ENCODE measurements at regions not wholly inside any gene's neighbourhood (a gene's known extent, or its start where the extent isn't known, plus 50 kb on each side); places are given as distances from the start of the nearest gene placed in this dataset.
"Not testable (repeated sequence)": the region's sequence is repeated elsewhere in the genome, so short reads cannot be mapped to it uniquely, and the experiment has no call there.

DNA sequence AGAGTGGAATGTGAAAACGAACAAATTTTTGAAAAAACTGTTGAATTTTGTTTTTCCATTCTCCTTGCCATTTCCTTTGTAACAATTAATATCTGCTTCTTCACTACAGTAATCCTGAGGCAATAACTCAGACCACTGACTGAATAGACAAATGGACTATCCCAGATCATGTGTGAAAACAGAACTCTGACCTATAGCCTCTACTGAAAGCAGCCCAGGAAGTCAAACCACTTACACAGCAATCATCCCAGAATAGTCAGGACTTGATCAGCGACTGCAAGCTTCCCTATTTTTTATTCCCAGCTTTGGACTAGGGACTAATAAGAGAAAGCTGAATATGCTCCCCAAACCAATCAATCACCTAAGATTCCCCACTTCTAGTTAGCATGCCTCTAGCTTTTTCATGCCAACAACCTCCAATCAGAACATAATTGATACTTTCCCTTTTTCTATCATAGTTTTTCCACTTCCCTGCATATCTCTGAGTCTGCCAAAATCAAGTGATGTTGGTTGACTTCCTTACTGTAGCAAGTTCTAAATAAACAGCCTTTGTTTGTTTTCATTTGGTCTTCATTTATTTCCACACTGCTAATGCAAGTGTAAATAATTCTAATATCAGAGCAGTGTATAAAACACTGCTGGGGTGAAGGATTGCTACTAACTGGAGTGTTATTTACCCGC, 298.2 kb downstream of the TSPY2 start:
- not testable (repeated sequence) for TF ChIP-seq JUN (CRISPR knock-in tag; IDR thresholded peaks at IDR 0.05); FOXJ3 (CRISPR knock-in tag; IDR thresholded peaks at IDR 0.05; ENCODE audit: borderline replicate concordance); ZNF396 (CRISPR knock-in tag; IDR thresholded peaks at IDR 0.05; ENCODE audit: borderline replicate concordance); ELF4 (CRISPR knock-in tag; IDR thresholded peaks at IDR 0.05; ENCODE audit: low read depth)
- TF ChIP-seq, protein P1, sequence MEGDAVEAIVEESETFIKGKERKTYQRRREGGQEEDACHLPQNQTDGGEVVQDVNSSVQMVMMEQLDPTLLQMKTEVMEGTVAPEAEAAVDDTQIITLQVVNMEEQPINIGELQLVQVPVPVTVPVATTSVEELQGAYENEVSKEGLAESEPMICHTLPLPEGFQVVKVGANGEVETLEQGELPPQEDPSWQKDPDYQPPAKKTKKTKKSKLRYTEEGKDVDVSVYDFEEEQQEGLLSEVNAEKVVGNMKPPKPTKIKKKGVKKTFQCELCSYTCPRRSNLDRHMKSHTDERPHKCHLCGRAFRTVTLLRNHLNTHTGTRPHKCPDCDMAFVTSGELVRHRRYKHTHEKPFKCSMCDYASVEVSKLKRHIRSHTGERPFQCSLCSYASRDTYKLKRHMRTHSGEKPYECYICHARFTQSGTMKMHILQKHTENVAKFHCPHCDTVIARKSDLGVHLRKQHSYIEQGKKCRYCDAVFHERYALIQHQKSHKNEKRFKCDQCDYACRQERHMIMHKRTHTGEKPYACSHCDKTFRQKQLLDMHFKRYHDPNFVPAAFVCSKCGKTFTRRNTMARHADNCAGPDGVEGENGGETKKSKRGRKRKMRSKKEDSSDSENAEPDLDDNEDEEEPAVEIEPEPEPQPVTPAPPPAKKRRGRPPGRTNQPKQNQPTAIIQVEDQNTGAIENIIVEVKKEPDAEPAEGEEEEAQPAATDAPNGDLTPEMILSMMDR (IDR thresholded peaks at IDR 0.05) = not testable (repeated sequence)
- TF ChIP-seq, protein P2, sequence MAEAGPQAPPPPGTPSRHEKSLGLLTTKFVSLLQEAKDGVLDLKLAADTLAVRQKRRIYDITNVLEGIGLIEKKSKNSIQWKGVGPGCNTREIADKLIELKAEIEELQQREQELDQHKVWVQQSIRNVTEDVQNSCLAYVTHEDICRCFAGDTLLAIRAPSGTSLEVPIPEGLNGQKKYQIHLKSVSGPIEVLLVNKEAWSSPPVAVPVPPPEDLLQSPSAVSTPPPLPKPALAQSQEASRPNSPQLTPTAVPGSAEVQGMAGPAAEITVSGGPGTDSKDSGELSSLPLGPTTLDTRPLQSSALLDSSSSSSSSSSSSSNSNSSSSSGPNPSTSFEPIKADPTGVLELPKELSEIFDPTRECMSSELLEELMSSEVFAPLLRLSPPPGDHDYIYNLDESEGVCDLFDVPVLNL (CRISPR knock-in tag; IDR thresholded peaks at IDR 0.05; ENCODE audit: borderline replicate concordance, low read depth) = not testable (repeated sequence)
- TF ChIP-seq, protein P3, sequence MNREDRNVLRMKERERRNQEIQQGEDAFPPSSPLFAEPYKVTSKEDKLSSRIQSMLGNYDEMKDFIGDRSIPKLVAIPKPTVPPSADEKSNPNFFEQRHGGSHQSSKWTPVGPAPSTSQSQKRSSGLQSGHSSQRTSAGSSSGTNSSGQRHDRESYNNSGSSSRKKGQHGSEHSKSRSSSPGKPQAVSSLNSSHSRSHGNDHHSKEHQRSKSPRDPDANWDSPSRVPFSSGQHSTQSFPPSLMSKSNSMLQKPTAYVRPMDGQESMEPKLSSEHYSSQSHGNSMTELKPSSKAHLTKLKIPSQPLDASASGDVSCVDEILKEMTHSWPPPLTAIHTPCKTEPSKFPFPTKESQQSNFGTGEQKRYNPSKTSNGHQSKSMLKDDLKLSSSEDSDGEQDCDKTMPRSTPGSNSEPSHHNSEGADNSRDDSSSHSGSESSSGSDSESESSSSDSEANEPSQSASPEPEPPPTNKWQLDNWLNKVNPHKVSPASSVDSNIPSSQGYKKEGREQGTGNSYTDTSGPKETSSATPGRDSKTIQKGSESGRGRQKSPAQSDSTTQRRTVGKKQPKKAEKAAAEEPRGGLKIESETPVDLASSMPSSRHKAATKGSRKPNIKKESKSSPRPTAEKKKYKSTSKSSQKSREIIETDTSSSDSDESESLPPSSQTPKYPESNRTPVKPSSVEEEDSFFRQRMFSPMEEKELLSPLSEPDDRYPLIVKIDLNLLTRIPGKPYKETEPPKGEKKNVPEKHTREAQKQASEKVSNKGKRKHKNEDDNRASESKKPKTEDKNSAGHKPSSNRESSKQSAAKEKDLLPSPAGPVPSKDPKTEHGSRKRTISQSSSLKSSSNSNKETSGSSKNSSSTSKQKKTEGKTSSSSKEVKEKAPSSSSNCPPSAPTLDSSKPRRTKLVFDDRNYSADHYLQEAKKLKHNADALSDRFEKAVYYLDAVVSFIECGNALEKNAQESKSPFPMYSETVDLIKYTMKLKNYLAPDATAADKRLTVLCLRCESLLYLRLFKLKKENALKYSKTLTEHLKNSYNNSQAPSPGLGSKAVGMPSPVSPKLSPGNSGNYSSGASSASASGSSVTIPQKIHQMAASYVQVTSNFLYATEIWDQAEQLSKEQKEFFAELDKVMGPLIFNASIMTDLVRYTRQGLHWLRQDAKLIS (CRISPR knock-in tag; IDR thresholded peaks at IDR 0.05; ENCODE audit: borderline replicate concordance) = not testable (repeated sequence)
